ENCODE measurements at regions not wholly inside any gene's neighbourhood (a gene's known extent, or its start where the extent isn't known, plus 50 kb on each side); places are given as distances from the start of the nearest gene placed in this dataset.

GRCh38 chr4:62804075-62804474, 1603.9 kb downstream of the ADGRL3 start:
- BruUV-seq (replicated peaks) = no TSS peak
- Mint-ChIP-seq H3K36me3 (ENCODE audit: insufficient read depth, unreplicated experiment) (no peaks in the 10 kb centered on the region), H3K4me3 (ENCODE audit: unreplicated experiment) (no peak overlapping the region), H3K27ac (ENCODE audit: low read depth, unreplicated experiment) (no peak overlapping the region), H3K9me3 (ENCODE audit: unreplicated experiment) (no peaks in the 10 kb centered on the region), H3K4me1 (ENCODE audit: insufficient read depth, unreplicated experiment) (no peaks in the 10 kb centered on the region), H3K27me3 (ENCODE audit: insufficient read depth, unreplicated experiment) (no peaks in the 10 kb centered on the region)
- no peak for TF ChIP-seq CTCF (IDR thresholded peaks at IDR 0.05; ENCODE audit: unreplicated experiment)
- CTCF ChIA-PET = no interaction called here
- intact Hi-C loops (cut with micrococcal nuclease) = no loop called here
- POLR2A ChIA-PET = no interaction called here
- DNase-seq (ENCODE audit: unreplicated experiment) = no peak

- intact Hi-C loops (cut with micrococcal nuclease) = no loop called here
- H3K27me3 Mint-ChIP-seq (ENCODE audit: insufficient read depth, unreplicated experiment) = no peaks in the 10 kb centered on the region
- TF ChIP-seq CTCF (IDR thresholded peaks at IDR 0.05; ENCODE audit: unreplicated experiment) = no peak
Observed at GRCh38 chr4:62797221-62797620, 1597.1 kb downstream of the ADGRL3 start.

GRCh38 chr4:62791386-62791785, 1591.3 kb downstream of the ADGRL3 start:
- POLR2A ChIA-PET = no interaction called here
- no peak for DNase-seq (ENCODE audit: unreplicated experiment)
- no peaks in the 10 kb centered on the region for H3K36me3 Mint-ChIP-seq (ENCODE audit: insufficient read depth, unreplicated experiment)
- peaks cover 13% of the 10 kb centered on the region for H3K4me1 Mint-ChIP-seq (ENCODE audit: insufficient read depth, unreplicated experiment)
- intact Hi-C loops (cut with micrococcal nuclease) = no loop called here
- CTCF ChIA-PET = interaction anchor here (0.7 kb wide), 1 partner anchor 550 kb away, joined by 3 read pairs; no protein-coding TSS in a partner anchor
- no peak for TF ChIP-seq CTCF (IDR thresholded peaks at IDR 0.05; ENCODE audit: unreplicated experiment)
- BruUV-seq (replicated peaks) = no TSS peak
- no peak overlapping the region for H3K27ac Mint-ChIP-seq (ENCODE audit: low read depth, unreplicated experiment)
- H3K9me3 Mint-ChIP-seq (ENCODE audit: unreplicated experiment) = peaks cover 8% of the 10 kb centered on the region
- H3K4me3 Mint-ChIP-seq (ENCODE audit: unreplicated experiment) = no peak overlapping the region
- no peaks in the 10 kb centered on the region for H3K27me3 Mint-ChIP-seq (ENCODE audit: insufficient read depth, unreplicated experiment)

More at GRCh38 chr4:62797221-62797620, 1597.1 kb downstream of the ADGRL3 start:
- ChIA-PET POLR2A (no interaction called here), CTCF (no interaction called here)
- peaks cover 13% of the 10 kb centered on the region for H3K4me1 Mint-ChIP-seq (ENCODE audit: insufficient read depth, unreplicated experiment)
- DNase-seq (ENCODE audit: unreplicated experiment) = no peak
- H3K9me3 Mint-ChIP-seq (ENCODE audit: unreplicated experiment) = no peaks in the 10 kb centered on the region
- H3K36me3 Mint-ChIP-seq (ENCODE audit: insufficient read depth, unreplicated experiment) = no peaks in the 10 kb centered on the region
- no peak overlapping the region for H3K27ac Mint-ChIP-seq (ENCODE audit: low read depth, unreplicated experiment)
- BruUV-seq (replicated peaks) = no TSS peak
- H3K4me3 Mint-ChIP-seq (ENCODE audit: unreplicated experiment) = no peak overlapping the region

- Mint-ChIP-seq H3K27me3 (ENCODE audit: insufficient read depth, unreplicated experiment) (no peaks in the 10 kb centered on the region), H3K36me3 (ENCODE audit: insufficient read depth, unreplicated experiment) (no peaks in the 10 kb centered on the region), H3K27ac (ENCODE audit: low read depth, unreplicated experiment) (no peak overlapping the region), H3K4me1 (ENCODE audit: insufficient read depth, unreplicated experiment) (no peaks in the 10 kb centered on the region), H3K9me3 (ENCODE audit: unreplicated experiment) (no peaks in the 10 kb centered on the region), H3K4me3 (ENCODE audit: unreplicated experiment) (no peak overlapping the region)
- BruUV-seq (replicated peaks) = no TSS peak
- intact Hi-C loops (cut with micrococcal nuclease) = no loop called here
- CTCF ChIA-PET = interaction anchor here (0.7 to 1.0 kb wide), 2 partner anchors 187 to 1114 kb away, joined by 4 read pairs; no protein-coding TSS in a partner anchor
- no peak for TF ChIP-seq CTCF (IDR thresholded peaks at IDR 0.05; ENCODE audit: unreplicated experiment)
- POLR2A ChIA-PET = no interaction called here
- no peak for DNase-seq (ENCODE audit: unreplicated experiment)
Observed at GRCh38 chr4:62771983-62772557, 1571.9 kb downstream of the ADGRL3 start.

All from MCF 10A (cell line).